Stimulated activated CD4-positive, alpha-beta T cell treated with anti-CD3 and anti-CD28 coated beads, Interleukin-2, amount 100 ng/mL, for 4 hours (primary cell): ENCODE measurements at regions not wholly inside any gene's neighbourhood (a gene's known extent, or its start where the extent isn't known, plus 50 kb on each side); places are given as distances from the start of the nearest gene placed in this dataset.
"Not testable (repeated sequence)": the region's sequence is repeated elsewhere in the genome, so short reads cannot be mapped to it uniquely, and the experiment has no call there.

Experiments
- DNase-seq: peaks from one replicate; pipeline ENCODE4 v3.0.0-alpha.2; 2020; ENCODE audit warnings: low read depth

- DNase-seq, result no peak
These were observed 155.1 kb upstream of the CADM1 start for GRCh38 chr11:115659061-115659963.

DNA sequence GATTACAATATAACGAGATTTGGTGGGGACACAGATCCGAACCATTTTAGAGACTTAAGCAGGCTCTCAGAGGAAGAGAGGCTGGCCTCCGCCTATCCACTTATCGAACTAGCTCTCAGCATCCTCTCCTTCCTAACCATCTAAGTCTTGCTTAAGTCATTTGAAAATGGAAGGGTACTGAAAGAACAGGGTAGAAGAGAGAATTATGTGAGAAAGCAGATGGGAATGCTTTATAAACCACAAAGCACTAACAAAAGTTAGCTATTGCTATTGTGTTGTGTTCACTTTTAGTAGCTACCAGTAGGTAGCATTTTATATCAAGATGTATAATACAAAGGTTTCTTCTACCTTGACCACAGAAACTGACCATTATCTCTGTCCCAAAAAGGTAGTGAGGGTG lies 153.4 kb upstream of the CADM1 start:
- no peak for DNase-seq

DNA sequence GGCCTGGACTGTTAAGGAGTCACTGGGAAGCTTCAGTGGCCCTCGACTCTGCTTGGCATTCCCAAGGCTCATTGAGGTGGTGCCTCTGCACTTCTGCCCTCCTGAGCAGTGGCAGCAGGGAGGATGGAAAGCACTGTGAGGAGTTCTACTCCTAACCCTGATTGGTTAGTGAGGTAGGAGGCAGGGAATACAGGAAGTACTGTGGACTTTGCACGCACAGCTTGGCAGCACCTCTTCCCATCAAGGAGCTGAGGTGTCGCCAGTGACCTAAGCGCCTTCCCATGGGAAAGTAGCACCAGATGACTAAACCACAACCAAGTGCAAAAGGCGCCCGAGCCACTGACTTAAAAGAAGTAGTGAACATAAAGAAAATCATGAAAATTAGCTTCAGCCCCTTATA lies 152.5 kb upstream of the CADM1 start:
- no peak for DNase-seq

- DNase-seq, result no peak
These were observed 151.8 kb upstream of the CADM1 start for GRCh38 chr11:115656041-115656440.

- no peak for DNase-seq
These were observed 150.6 kb upstream of the CADM1 start for GRCh38 chr11:115654792-115655191.

DNA sequence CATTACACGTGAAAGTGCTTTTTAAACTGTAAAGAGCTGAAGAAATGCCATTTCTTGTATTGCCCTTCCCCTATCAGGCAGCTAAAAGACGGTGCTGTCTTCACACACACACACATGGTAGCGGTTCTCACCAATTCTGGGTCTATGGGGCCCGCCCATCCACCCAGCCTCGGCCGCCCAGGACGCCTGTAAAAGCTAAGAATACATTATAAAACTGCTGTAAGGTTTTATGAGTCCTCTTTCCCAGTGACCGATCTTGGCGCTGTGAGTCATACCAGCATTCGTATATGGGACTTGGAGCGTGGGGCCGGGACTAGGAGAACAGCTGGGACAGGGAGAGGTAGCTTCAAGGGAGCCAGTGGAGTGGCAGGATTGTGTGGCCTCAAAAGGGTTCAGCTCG lies 149.7 kb upstream of the CADM1 start:
- no peak for DNase-seq

DNA sequence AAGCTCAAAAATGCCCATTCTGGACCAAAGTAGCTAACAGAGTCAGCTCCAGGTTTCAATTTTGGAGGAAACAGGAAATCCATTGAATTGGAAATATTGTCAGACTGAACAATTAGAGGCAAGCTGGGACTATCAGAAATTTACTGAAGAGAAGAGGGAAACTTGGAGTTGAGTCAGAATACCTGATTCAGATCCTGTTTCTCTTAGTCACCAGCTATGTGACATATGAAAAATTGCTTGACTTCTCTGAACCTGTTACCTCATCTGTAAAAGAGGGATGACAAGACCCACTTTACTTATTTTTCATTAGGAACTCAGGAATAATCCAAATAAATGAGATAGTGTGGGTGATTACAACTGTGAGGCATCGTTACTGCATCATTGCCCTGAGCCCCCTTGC lies 148.9 kb upstream of the CADM1 start:
- DNase-seq, result no peak

- DNase-seq, result no peak
These were observed 148.3 kb upstream of the CADM1 start for GRCh38 chr11:115652496-115652895.

DNA sequence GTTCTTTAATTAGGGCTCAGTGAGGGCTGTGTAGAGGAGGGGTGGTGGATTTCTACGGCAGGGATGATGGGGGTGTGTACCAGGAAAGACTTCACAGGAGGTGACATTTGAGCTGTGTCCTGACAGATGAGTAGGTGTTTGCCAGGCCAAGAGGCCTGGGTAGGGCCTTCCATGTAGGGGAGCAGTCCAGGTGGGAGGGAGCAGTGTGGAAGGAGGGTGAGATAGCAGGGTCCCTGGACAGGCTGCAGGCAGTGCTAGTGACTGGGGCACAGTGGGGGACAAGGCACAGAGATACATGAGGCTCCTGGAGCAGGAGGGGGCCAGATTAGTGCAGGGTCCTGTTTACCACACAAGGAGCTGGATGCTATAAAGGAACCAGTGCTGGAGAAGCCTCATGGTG lies 147.9 kb upstream of the CADM1 start:
- no peak for DNase-seq

- DNase-seq, result no peak
These were observed 145.2 kb upstream of the CADM1 start for GRCh38 chr11:115649461-115649860.

DNA sequence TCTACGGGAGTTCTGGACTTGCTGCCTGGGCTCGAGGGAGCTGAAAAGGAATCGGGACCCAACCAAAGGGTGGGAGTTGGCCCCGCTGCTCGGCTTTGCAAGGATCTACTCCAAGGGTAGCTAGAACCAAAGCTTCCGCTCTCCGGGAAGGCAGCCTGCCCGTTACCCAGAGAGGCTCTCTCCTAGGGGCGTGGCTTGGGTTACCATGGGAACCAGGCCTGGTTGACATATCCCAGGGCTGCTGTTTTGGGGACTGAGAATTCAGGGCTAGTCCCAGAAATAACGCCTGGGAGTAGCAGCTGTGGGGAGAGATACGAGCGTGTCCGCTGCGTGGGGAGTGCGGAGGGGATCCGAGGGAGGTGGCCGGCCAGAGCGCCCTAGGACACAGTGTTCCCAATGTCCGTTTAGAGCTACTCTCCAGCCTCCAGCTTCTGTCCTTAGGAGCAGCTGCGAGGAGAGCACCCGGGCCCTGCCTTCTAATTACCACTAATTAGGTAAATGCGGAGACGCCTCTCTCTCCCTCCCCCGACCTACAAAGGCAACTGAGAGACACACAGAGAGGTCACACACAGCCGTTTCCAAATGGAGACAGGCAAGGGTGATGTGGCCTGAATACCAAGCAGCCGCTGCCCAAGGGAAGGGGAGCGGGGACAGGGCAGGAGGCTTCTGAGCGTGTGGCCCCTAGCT lies 141.6 kb upstream of the CADM1 start:
- DNase-seq, result no peak

- no peak for DNase-seq
These were observed 140.6 kb upstream of the CADM1 start for GRCh38 chr11:115644856-115645255.

DNA sequence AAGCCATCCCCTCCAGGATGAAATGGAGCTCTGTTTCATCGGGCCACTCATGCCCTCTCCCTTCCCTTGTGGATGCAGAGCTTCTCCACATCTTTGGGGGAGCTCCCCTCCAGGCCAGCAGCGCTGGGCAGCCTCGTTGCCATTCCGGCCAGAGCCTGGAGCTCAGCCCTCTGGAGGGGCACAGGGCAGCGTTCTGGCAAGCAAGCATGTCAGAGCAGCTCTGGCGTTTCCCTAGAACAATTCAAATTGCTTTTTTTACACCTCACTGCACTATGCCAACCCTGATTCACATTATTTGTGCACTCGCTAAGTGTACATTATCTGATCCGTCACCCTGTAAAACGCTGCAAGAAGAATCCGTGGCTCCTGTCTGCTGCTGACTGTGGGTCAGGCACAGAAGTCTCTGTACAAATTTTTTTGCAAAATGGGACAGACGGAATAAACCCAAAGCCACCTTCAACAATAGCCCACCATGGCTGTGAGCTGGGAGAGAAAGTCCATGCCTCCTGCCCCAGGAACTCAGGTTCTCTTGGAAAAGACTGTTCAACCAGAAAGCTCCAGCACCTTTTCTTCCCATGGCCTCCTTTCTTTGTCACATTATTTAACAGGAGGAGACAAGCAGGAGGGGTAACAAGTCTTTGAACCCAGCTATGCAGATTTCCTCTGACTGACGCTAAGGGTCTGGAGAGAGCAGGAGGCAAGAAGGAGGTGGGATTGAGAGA lies 139.5 kb upstream of the CADM1 start:
- DNase-seq, result no peak

DNA sequence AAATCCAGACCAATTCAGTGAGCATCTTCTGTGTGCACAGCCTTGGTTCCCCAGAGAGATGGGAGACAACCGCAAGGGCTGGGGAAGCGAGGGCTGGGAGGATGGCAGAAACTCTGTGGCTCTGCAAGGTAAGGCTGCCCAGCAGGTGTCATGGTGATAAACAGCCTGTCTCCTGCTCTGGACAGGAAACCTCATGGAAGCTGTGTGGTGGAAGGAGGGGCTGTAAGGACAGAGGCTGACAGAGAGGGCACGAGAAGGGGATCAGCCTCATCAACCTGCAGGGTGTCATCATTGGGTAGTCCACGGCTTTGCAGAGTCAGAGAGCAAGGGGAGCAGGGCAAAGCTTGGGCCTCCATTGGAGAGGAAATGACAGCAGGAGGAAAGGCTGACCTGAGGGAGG lies 138.4 kb upstream of the CADM1 start:
- no peak for DNase-seq

DNA sequence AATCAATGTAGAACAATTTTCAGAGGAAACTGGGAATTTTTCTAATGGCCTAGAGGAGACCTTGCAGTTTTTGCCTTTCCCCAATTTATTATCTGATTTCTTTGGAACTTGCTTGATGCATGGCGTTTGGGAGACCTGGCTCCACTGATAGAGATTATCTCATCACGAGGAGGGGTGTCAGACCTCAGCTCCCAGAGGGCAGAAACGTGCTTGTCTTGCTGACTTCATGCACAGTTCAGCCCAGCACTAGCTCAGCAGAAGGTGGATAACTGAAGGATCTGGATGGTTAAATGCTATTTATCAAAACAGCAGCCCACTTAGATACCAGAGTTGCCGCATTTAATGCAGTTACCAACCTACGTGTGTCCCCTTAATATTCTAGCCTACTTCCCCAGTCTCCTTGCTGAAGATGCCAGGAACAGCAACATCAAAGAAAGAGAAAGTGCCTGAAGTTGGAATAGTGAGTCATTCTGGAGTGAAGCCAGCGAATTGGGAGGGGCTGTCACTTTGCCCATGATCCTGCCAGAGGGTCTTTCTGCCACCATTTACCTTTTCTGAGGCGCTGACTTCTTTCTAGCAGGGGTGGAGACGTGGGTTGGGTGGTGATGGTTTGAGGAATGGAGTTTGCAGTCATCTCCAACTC lies 133.5 kb upstream of the CADM1 start:
- no peak for DNase-seq

- no peak for DNase-seq
These were observed 132.7 kb upstream of the CADM1 start for GRCh38 chr11:115636753-115637527.

DNA sequence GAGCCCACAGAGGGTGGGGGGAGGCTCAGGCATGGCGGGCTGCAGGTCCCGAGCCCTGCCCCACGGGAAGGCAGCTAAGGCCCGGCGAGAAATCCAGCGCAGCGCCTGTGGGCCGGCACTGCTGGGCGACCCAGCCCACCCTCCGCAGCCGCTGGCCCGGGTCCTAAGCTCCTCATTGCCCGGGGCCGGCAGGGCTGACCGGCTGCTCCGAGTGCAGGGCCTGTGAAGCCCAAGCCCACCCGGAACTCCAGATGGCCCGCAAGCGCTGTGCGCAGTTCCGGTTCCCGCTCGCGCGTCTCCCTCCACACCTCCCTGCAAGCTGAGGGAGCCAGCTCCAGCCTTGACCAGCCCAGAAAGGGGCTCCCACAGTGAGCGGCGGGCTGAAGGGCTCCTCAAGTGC lies 129.8 kb upstream of the CADM1 start:
- DNase-seq, result not testable (repeated sequence)

DNA sequence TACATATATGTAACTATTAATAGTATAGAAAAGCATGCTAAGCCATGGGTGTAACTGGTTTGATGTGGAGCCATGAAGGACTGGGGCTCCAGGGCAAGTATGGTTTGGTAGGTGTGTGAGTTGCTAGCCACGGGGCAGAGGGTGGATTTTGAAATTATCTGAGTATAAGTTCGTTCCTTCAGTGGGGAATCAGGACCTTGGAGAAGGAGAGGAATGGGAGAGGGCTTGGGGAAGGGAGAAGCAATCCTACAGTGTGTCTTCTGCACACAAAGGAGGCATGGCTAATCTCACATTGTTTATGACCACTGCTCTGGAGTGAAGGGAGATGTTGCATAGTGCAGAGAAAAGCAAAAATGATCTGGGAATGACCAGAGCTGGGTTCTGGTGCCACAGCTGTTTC lies 127.8 kb upstream of the CADM1 start:
- DNase-seq, result no peak

- DNase-seq, result no peak
These were observed 127.4 kb upstream of the CADM1 start for GRCh38 chr11:115631609-115632008.

- no peak for DNase-seq
These were observed 126.0 kb upstream of the CADM1 start for GRCh38 chr11:115630214-115630613.

GRCh38 chr11:115629456-115630015 lies 125.3 kb upstream of the CADM1 start:
- no peak for DNase-seq
